T-helper 2 cell (primary cell): ENCODE measurements at regions not wholly inside any gene's neighbourhood (a gene's known extent, or its start where the extent isn't known, plus 50 kb on each side); places are given as distances from the start of the nearest gene placed in this dataset.

Experiments used
- DNase-seq, 5 experiments: peaks; one replicate each; pipeline versions ENCODE4 v3.0.0 to v3.0.0-alpha.2; 2012 to 2022

GRCh38 chr3:162437480-162437879 lies 940.9 kb downstream of the OTOL1 start:
- no peak for DNase-seq

GRCh38 chr3:162441716-162442115 lies 945.1 kb downstream of the OTOL1 start:
- DNase-seq, result no peak

- no peak for DNase-seq
Measured at GRCh38 chr3:162443376-162443775, 946.8 kb downstream of the OTOL1 start.

- DNase-seq, result no peak
Measured at GRCh38 chr3:162468791-162469190, 972.2 kb downstream of the OTOL1 start.

- no peak for DNase-seq
Measured at GRCh38 chr3:162487138-162487537, 990.5 kb downstream of the OTOL1 start.

- DNase-seq, result no peak
Measured at GRCh38 chr3:162489853-162490252, 993.2 kb downstream of the OTOL1 start.

- DNase-seq, result no peak
Measured at GRCh38 chr3:162491952-162492351, 995.3 kb downstream of the OTOL1 start.

- DNase-seq, result no peak
Measured at GRCh38 chr3:162492446-162493081, 996.0 kb downstream of the OTOL1 start.

- DNase-seq, result no peak
Measured at GRCh38 chr3:162498626-162499025, 1002.0 kb downstream of the OTOL1 start.

- DNase-seq, result no peak
Measured at GRCh38 chr3:162507397-162507796, 1010.8 kb downstream of the OTOL1 start.

- no peak for DNase-seq
Measured at GRCh38 chr3:162512488-162512887, 1015.9 kb downstream of the OTOL1 start.

- no peak for DNase-seq
Measured at GRCh38 chr3:162517110-162517509, 1020.5 kb downstream of the OTOL1 start.

GRCh38 chr3:162521669-162522068 lies 1025.1 kb downstream of the OTOL1 start:
- no peak for DNase-seq

GRCh38 chr3:162525066-162525742 lies 1028.6 kb downstream of the OTOL1 start:
- DNase-seq, result no peak

- no peak for DNase-seq
Measured at GRCh38 chr3:162525771-162526170, 1029.2 kb downstream of the OTOL1 start.

GRCh38 chr3:162534431-162534830 lies 1037.8 kb downstream of the OTOL1 start:
- DNase-seq, result no peak

- no peak for DNase-seq
Measured at GRCh38 chr3:162538491-162538890, 1041.9 kb downstream of the OTOL1 start.

GRCh38 chr3:162538906-162539305 lies 1042.3 kb downstream of the OTOL1 start:
- DNase-seq, result no peak

GRCh38 chr3:162540421-162540820 lies 1043.8 kb downstream of the OTOL1 start:
- DNase-seq, result no peak

- DNase-seq, result no peak
Measured at GRCh38 chr3:162541923-162542322, 1045.3 kb downstream of the OTOL1 start.

GRCh38 chr3:162544246-162544645 lies 1047.6 kb downstream of the OTOL1 start:
- DNase-seq, result no peak

- DNase-seq, result no peak
Measured at GRCh38 chr3:162546910-162547309, 1050.3 kb downstream of the OTOL1 start.

GRCh38 chr3:162547321-162547720 lies 1050.7 kb downstream of the OTOL1 start:
- no peak for DNase-seq

- no peak for DNase-seq
Measured at GRCh38 chr3:162555761-162556160, 1059.2 kb downstream of the OTOL1 start.

- DNase-seq, result no peak
Measured at GRCh38 chr3:162558016-162558415, 1061.4 kb downstream of the OTOL1 start.
